Activated T-cell treated with anti-CD3 and anti-CD28 coated beads, Interleukin-2, amount 50 U/mL, for 24 hours (primary cell): ENCODE measurements at regions not wholly inside any gene's neighbourhood (a gene's known extent, or its start where the extent isn't known, plus 50 kb on each side); places are given as distances from the start of the nearest gene placed in this dataset.
"Not testable (repeated sequence)": the region's sequence is repeated elsewhere in the genome, so short reads cannot be mapped to it uniquely, and the experiment has no call there.

ENCODE experiments used
- DNase-seq: peaks from one replicate; pipeline ENCODE4 v3.0.0-alpha.2; 2020
- H3K27ac Mint-ChIP-seq: 2 replicates; pipeline ENCODE4 v1.8.0; 2020; ENCODE audit warnings: mild to moderate bottlenecking, mixed read lengths
- H3K27me3 Mint-ChIP-seq: 2 replicates; pipeline ENCODE4 v1.8.0; 2020; ENCODE audit warnings: mixed read lengths
- H3K36me3 Mint-ChIP-seq: 2 replicates; pipeline ENCODE4 v1.8.0; 2020; ENCODE audit warnings: low read depth, mixed read lengths
- H3K4me1 Mint-ChIP-seq: 2 replicates; pipeline ENCODE4 v1.8.0; 2020; ENCODE audit warnings: low read depth, mixed read lengths
- H3K4me3 Mint-ChIP-seq: 2 replicates; pipeline ENCODE4 v1.8.0; 2020; ENCODE audit warnings: mild to moderate bottlenecking, moderate library complexity, mixed read lengths
- H3K9me3 Mint-ChIP-seq: 2 replicates; pipeline ENCODE4 v1.8.0; 2020; ENCODE audit warnings: mixed read lengths

DNA sequence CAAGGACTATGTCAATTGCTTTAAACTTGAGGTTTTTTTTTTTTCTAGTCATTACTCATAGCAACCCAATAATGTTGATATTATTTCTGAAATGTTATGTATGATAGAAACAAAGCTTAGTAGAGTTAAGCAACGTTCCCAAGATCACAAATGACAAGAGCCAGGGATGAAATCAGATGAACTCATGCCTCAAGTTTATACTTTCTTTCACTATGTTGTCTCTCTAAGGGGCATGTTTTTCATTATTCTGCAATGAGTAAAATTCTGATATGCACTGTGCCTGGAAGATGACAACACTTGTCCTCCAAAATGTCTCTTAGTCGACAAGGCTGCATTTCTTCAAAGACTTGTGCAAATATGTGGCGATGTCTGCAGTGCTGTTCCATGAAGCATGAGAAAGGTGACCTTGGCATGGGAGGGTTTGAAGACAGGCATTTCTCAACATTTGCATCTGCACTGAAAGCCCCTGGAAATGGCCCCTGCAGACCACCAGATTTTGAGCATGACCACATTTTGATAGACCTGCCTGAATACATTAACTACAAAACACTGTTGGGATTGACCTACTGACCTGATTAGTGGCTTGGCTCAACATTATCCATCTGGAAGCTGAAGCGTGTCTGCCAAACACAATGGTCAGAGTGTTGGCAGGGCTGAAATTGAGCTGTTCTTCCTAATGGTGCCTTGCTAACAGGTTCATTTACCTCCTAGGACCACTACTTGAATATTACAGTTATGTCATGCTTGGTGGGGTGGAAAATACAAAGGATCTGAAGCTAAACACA lies 1027.5 kb downstream of the CDH11 start:
- no peak for DNase-seq
- no peak overlapping the region for H3K4me3 Mint-ChIP-seq
- peaks cover 19% of the 10 kb centered on the region for H3K9me3 Mint-ChIP-seq
- H3K27me3 Mint-ChIP-seq = no peaks in the 10 kb centered on the region
- H3K27ac Mint-ChIP-seq = no peak overlapping the region
- no peaks in the 10 kb centered on the region for H3K36me3 Mint-ChIP-seq
- H3K4me1 Mint-ChIP-seq = no peaks in the 10 kb centered on the region

DNA sequence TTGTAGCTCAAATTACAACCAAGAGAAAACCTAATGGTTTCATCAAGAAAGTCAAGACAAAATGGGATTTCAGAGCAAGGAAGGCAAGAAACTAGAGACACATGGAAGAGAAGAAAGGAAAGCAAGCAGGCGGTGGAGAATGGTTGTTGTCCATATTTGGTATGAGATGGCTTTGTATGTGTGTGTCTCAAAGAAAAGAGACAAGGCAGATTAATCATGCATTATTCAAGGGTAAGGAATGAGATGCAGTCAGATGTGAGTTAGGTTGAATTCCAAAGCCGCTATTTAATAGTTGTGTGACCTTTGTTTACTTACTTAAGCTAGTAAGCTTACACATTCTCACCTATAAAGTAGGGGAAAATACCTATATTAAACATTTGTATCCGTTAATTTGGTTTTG lies 1029.6 kb downstream of the CDH11 start:
- Mint-ChIP-seq H3K4me1 (no peaks in the 10 kb centered on the region), H3K36me3 (no peaks in the 10 kb centered on the region), H3K27ac (no peak overlapping the region), H3K9me3 (peaks cover 17% of the 10 kb centered on the region), H3K27me3 (no peaks in the 10 kb centered on the region), H3K4me3 (no peak overlapping the region)
- no peak for DNase-seq

DNA sequence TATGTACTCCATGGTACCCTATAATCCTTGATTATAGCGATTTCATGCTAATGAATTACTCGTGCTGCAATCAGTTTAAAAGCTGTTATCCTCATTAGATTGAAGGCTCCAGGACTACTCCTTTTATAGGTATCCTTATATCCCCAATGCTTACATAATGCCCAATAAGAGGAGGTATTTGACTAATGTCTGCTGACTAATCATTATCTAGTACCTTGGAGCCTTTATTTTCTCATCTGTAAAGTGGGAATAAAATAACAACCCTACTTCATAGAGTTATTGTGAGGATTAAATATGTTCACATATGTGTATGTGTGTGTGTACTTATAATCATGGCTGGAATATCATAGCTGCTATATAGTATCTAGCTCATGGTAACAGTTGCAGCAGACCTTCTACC lies 1031.5 kb downstream of the CDH11 start:
- no peaks in the 10 kb centered on the region for H3K36me3 Mint-ChIP-seq
- H3K27ac Mint-ChIP-seq = no peak overlapping the region
- no peaks in the 10 kb centered on the region for H3K4me1 Mint-ChIP-seq
- H3K27me3 Mint-ChIP-seq = no peaks in the 10 kb centered on the region
- no peak for DNase-seq
- H3K4me3 Mint-ChIP-seq = no peak overlapping the region
- peaks cover 18% of the 10 kb centered on the region for H3K9me3 Mint-ChIP-seq

DNA sequence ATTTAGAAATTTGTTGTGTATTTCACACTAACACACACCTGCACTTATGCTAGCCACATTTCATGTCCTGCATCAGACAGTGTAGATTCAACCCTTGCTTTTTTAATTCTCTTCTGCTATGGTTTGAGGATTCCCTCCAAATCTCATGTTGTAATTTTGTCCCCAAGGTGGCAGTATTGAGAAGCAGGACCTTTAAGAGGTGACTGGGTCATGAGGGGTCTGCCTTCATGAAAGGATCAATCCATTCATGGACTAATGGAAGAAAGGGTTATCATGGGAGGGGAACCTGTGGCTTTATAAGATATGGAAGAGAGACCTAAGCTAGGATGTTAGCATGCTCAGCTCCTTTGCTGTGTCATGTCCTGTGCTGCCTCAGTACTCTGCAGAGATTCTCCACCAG lies 1032.2 kb downstream of the CDH11 start:
- DNase-seq = no peak
- H3K4me3 Mint-ChIP-seq = no peak overlapping the region

DNA sequence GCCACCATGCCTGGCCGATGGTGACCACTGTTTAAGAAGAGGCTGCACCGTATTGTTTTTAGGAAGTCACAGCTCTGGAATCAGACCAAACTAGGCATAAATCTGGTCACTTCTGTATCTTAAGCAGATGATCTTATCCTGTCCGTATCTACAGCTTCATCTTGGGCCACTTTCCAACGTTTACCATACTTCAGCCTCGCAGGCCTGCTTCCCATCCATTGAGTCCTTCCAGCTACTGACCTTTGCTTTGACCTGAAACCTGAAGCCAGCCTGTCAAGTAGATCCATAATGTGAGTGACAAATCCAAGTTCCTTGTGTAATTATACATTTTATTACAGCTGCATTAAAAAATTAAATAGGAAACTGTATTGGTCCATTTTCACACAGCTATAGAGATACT lies 1033.0 kb downstream of the CDH11 start:
- Mint-ChIP-seq H3K9me3 (peaks cover 17% of the 10 kb centered on the region), H3K27me3 (no peaks in the 10 kb centered on the region), H3K36me3 (no peaks in the 10 kb centered on the region), H3K27ac (no peak overlapping the region), H3K4me3 (no peak overlapping the region), H3K4me1 (no peaks in the 10 kb centered on the region)
- no peak for DNase-seq

More for the DNA sequence above, 1032.2 kb downstream of the CDH11 start:
- Mint-ChIP-seq H3K27me3 (no peaks in the 10 kb centered on the region), H3K27ac (no peak overlapping the region), H3K9me3 (peaks cover 19% of the 10 kb centered on the region), H3K36me3 (no peaks in the 10 kb centered on the region), H3K4me1 (no peaks in the 10 kb centered on the region)

DNA sequence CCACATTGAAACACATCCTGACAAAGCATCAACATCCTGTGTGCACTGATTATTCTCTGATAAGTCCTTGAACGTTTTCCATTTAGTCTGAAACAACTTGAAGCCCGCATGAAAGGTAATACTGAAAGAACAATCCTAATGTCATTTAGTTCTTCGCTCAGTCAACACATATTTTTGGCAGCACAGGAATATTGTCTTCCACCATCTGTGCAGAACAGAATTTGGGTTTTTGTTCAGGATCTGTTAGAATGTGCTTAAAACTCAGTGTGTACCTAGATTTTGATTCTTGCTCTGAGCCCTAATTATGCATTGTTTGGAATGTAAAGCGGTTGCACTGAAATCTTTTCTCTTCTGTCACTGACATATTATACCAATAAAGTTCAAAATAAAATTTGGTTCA lies 1036.6 kb downstream of the CDH11 start:
- Mint-ChIP-seq H3K27me3 (no peaks in the 10 kb centered on the region), H3K4me1 (no peaks in the 10 kb centered on the region), H3K9me3 (peaks cover 27% of the 10 kb centered on the region), H3K27ac (no peak overlapping the region), H3K4me3 (no peak overlapping the region), H3K36me3 (no peaks in the 10 kb centered on the region)
- no peak for DNase-seq

DNA sequence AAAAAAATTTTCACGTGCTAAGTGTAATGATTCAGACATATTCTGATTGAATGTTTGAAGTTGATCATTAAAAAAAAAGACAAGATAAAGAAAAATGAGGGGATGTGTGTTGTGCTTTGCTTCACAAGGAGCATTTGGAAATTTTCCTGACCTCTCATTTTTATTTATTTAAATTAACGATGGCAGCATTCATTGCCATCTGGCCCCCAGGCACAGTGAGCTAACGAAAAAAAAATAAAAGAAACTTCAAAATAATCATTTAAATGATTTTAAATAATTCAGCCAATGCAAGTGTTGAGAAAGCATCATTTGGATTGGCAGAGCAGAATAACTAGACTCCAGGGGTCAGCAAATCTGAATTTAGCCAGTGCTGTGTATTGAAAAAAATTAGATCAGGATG lies 1037.2 kb downstream of the CDH11 start:
- no peaks in the 10 kb centered on the region for H3K36me3 Mint-ChIP-seq
- DNase-seq = no peak
- H3K27ac Mint-ChIP-seq = no peak overlapping the region
- H3K4me3 Mint-ChIP-seq = no peak overlapping the region
- H3K27me3 Mint-ChIP-seq = no peaks in the 10 kb centered on the region
- H3K9me3 Mint-ChIP-seq = peaks cover 24% of the 10 kb centered on the region
- H3K4me1 Mint-ChIP-seq = no peaks in the 10 kb centered on the region

DNA sequence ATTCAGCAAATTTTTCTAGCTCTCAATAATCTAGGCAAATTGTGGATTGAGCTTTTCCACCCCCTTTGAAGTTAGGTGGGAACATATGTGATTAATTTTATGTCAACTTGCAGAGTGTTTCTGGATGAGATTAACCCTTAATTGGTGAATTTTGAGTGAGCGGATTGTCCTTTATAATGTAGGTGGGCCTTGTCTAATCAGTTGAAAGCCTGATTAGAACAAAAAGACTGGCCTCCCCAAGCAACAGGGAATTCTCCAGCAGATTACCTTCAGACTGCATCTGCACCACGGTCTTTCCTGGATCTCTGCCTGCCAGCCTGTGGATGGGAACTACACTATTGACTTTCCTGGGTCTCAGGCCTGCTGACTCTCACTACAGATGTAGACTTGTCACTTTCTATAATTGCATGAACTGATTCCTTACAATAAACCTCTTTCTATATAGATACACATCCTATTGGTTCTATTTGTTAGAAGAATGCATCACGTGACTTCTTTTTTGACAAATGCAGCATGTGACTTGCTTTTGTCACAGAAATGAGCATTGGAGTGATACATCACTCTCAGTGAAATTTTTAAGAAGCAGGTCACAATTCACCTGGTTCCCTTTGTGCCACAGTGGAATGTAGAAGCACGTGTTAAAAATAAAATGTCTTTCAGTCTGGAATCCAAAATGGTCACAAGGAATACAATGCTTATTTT lies 1038.3 kb downstream of the CDH11 start:
- H3K4me1 Mint-ChIP-seq = no peaks in the 10 kb centered on the region
- no peak overlapping the region for H3K4me3 Mint-ChIP-seq
- no peaks in the 10 kb centered on the region for H3K36me3 Mint-ChIP-seq
- DNase-seq = no peak
- H3K27me3 Mint-ChIP-seq = no peaks in the 10 kb centered on the region
- no peak overlapping the region for H3K27ac Mint-ChIP-seq
- H3K9me3 Mint-ChIP-seq = peaks cover 23% of the 10 kb centered on the region

DNA sequence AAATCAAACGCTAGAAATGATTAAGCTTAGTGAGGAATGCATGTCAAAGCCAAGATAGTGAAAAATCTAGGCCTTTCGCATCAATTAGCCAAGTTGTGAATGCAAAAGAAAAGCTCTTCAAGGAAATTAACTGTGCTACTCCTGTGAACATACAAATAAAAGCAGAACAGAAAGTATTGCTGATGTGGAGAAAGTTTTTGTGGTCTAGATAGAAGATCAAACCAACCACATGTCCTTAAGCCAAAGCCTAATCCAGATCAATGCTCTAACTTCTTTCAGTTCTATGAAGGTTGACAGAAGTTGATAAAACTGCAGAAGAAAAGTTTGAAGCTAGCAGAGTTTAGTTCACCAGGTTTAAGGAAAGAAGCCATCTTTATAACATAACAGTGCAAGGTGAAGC lies 1044.6 kb downstream of the CDH11 start:
- no peaks in the 10 kb centered on the region for H3K27me3 Mint-ChIP-seq
- DNase-seq = no peak
- H3K27ac Mint-ChIP-seq = no peak overlapping the region
- H3K4me1 Mint-ChIP-seq = no peaks in the 10 kb centered on the region
- no peak overlapping the region for H3K4me3 Mint-ChIP-seq
- peaks cover 25% of the 10 kb centered on the region for H3K9me3 Mint-ChIP-seq
- H3K36me3 Mint-ChIP-seq = no peaks in the 10 kb centered on the region

DNA sequence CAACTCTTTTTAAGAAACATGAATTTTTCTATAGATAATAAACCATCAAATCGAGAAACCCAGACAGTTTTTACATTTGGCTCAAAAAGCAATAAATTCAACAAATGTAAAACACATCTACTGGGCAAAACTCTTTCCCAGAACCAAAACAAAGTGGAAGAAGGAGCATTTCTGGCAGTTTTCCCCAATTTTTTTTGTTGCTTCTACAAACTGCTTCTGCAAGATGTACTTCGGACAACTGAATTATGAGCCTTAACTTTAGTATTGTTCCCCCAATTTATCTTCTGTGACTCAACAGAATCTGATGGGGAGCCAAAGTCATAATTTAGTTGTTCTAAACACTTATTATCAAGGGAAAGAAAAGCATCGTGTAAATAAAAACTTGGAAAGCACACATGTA lies 1047.2 kb downstream of the CDH11 start:
- Mint-ChIP-seq H3K27ac (no peak overlapping the region), H3K9me3 (peaks cover 38% of the 10 kb centered on the region), H3K4me1 (no peaks in the 10 kb centered on the region), H3K36me3 (no peaks in the 10 kb centered on the region), H3K4me3 (no peak overlapping the region), H3K27me3 (no peaks in the 10 kb centered on the region)
- DNase-seq = no peak

DNA sequence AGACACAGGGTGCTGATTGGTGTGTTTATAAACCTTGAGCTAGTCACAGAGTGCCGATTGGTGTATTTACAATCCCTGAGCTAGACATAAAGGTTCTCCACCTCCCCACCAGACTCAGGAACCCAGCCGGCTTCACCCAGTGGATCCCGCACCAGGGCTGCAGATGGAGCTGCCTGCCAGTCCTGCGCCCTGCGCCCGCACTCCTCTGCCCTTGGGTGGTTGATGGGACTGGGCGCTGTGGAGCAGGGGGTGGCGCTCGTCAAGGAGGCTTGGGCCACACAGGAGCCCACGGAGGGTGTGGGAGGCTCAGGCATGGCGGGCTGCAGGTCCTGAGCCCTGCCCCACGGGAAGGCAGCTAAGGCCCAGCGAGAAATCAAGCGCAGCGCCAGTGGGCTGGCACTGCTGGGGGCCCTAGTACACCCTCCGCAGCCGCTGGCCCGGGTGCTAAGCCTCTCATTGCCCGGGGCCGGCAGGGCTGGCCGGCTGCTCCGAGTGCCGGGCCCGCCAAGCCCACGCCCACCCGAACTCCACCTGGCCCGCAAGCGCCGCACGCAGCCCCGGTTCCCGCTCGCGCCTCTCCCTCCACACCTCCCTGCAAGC lies 1049.6 kb downstream of the CDH11 start:
- H3K27ac Mint-ChIP-seq, H3K27me3 Mint-ChIP-seq, DNase-seq, H3K4me3 Mint-ChIP-seq, H3K4me1 Mint-ChIP-seq, H3K36me3 Mint-ChIP-seq: not testable (repeated sequence)
- H3K9me3 Mint-ChIP-seq = peaks cover 40% of the 10 kb centered on the region

DNA sequence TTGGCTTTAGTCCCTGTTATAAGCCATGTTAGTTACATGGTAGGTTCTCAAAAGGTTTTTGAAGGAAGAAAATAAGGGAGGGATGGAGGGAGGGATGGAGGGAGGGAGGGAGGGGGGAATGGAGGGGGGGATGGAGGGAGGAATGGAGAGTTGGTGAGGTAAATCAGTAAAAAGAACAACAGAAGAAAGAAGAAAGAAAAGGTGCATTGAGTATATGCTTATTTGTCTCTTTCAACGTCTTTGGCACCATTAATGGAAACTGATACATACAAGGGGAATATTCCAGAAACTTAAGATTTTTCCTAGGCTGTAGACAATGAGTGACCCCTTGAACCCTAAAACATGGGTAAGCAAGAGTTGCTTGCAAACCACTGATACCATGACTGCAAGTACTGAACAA lies 1056.3 kb downstream of the CDH11 start:
- H3K4me1 Mint-ChIP-seq = no peaks in the 10 kb centered on the region
- no peak overlapping the region for H3K27ac Mint-ChIP-seq
- DNase-seq = no peak
- no peaks in the 10 kb centered on the region for H3K27me3 Mint-ChIP-seq
- H3K4me3 Mint-ChIP-seq = no peak overlapping the region
- no peaks in the 10 kb centered on the region for H3K36me3 Mint-ChIP-seq
- peaks cover 29% of the 10 kb centered on the region for H3K9me3 Mint-ChIP-seq

DNA sequence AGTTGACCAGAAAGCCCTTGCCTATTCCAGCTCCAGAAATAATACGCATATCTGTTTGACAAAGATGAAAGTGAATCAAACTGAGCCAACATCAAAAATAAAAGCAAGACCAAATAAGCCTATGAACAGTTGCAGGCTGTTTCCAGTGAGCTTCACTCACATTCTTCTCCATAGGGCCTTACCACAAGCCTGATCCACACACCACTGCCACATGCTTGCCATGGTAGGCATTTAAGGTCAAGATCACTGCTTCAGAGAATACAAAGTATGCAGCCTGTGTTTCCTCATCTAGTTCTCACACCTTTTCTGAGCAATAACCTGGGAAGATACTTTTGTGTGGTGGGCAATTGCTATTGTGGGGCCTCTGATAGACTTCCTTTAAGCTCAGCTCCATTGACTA lies 1060.2 kb downstream of the CDH11 start:
- no peak for DNase-seq
- no peaks in the 10 kb centered on the region for H3K4me1 Mint-ChIP-seq
- no peak overlapping the region for H3K4me3 Mint-ChIP-seq

DNA sequence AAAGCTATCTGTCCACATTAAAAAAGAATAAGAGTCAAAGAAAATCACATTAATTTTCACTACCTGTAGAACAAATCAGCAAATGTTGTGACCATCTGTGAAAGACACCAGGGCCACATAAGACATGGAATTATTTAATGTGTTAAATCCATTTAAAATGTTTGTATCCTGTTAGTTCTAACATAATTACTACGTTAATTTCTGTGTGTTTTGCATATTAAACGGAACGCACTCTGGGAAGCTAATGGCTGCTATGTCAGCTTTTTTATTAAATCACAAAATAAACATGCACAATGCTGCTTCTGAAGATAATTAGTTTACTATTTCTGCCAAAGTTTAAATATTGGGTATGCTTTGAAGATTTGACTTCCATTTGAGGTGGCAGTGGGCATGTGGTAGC lies 1061.2 kb downstream of the CDH11 start:
- H3K4me3 Mint-ChIP-seq = no peak overlapping the region

More for the DNA sequence above, 1060.2 kb downstream of the CDH11 start:
- Mint-ChIP-seq H3K9me3 (peaks cover 25% of the 10 kb centered on the region), H3K27me3 (no peaks in the 10 kb centered on the region), H3K36me3 (no peaks in the 10 kb centered on the region), H3K27ac (no peak overlapping the region)

DNA sequence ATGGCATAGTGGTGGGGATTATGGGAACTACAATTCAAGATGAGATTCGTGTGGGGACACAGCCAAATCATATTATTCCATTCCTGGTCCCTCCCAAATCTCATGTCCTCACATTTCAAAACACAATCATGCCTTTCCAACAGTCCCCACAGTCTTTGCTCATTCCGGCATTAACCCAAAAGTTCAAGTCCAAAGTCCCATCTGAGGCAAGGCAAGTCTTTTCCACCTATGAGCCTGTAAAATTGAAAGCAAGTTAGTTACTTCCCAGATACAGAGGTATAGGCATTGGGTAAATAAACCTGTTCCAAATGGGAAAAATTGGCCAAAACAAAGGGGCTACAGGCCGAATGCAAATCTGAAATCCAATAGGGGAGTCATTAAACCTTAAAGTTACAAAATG lies 1063.2 kb downstream of the CDH11 start:
- Mint-ChIP-seq H3K27ac (no peak overlapping the region), H3K27me3 (no peaks in the 10 kb centered on the region)

More for the DNA sequence above, 1061.2 kb downstream of the CDH11 start:
- no peaks in the 10 kb centered on the region for H3K4me1 Mint-ChIP-seq
- H3K36me3 Mint-ChIP-seq = no peaks in the 10 kb centered on the region
- no peak for DNase-seq
- no peaks in the 10 kb centered on the region for H3K27me3 Mint-ChIP-seq
- H3K27ac Mint-ChIP-seq = no peak overlapping the region
- H3K9me3 Mint-ChIP-seq = peaks cover 18% of the 10 kb centered on the region

More for the DNA sequence above, 1063.2 kb downstream of the CDH11 start:
- no peak overlapping the region for H3K4me3 Mint-ChIP-seq
- no peaks in the 10 kb centered on the region for H3K36me3 Mint-ChIP-seq
- peaks cover 29% of the 10 kb centered on the region for H3K9me3 Mint-ChIP-seq
- H3K4me1 Mint-ChIP-seq = no peaks in the 10 kb centered on the region
- no peak for DNase-seq
